ENCODE measurements at regions not wholly inside any gene's neighbourhood (a gene's known extent, or its start where the extent isn't known, plus 50 kb on each side); places are given as distances from the start of the nearest gene placed in this dataset.

DNA sequence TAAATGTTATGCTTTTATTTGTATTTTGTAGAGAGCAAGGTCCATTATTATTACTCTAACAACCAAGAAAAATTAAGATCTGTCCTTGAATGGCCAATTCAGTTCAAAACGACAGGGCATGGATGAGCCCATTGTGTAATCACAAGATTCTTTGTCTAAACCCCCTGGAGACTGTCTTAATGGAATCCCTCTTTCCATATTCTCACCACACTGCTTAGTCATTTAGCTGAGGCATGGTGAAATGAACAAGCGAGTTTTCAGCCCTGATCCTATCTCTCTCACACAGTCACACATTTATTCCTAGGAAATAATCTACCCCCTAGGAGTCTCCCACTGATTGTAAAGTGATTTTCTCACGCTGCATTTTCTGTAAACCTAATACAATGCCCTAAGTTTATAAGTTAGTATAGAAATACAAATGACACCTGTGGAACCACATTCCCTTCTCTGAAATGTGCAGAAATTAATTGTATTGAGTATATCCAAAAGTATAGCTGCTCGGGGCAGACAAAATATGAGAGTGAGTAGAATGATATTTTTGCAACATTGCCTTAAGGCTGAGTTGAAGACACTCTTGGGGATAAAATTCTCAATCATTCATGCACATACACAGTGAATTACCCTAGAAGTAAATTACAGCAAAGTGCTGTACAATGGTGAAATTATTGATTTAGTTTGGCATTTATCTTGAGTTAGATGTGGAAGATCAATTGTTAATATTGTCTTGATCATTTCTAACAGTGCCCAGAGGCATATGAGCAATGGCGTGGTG lies 119.7 kb upstream of the PCDH7 start:
- Histone ChIP-seq H3K27me3 (ENCODE audit: insufficient read depth, low read depth, low read length) (no peaks in the 10 kb centered on the region), H3K36me3 (ENCODE audit: insufficient read depth, low read length) (no peaks in the 10 kb centered on the region), H4K20me1 (ENCODE audit: insufficient read depth) (no peaks in the 10 kb centered on the region), H3K9ac (ENCODE audit: low read length) (no peak overlapping the region), H3K79me2 (replicated peaks; ENCODE audit: insufficient read depth, low read length) (no peaks in the 10 kb centered on the region), H3K9me2 (ENCODE audit: insufficient read depth, low read length) (no peaks in the 10 kb centered on the region), H3K27ac (ENCODE audit: low read length) (no peak overlapping the region), H2AFZ (ENCODE audit: low read depth, low read length) (no peak overlapping the region), H3F3A (ENCODE audit: insufficient read depth, low read length, poor library complexity, severe bottlenecking) (no peaks in the 10 kb centered on the region), H3K4me2 (ENCODE audit: low read length) (no peak overlapping the region), H3K9me3 (ENCODE audit: low read length) (no peaks in the 10 kb centered on the region), H3K4me3 (ENCODE audit: low read length) (no peak overlapping the region)
- TF ChIP-seq EZH2 (IDR thresholded peaks at IDR 0.05; ENCODE audit: borderline replicate concordance, insufficient read depth, low read length, poor library complexity, severe bottlenecking) (no peak), POLR2AphosphoS5 (IDR thresholded peaks at IDR 0.05) (no peak), REST (IDR thresholded peaks at IDR 0.05; ENCODE audit: borderline replicate concordance) (no peak), TAF1 (IDR thresholded peaks at IDR 0.05; ENCODE audit: low read depth) (no peak), EP300 (conservative IDR thresholded peaks at IDR 0.05; ENCODE audit: poor library complexity, severe bottlenecking) (no peak), SMC3 (conservative IDR thresholded peaks at IDR 0.05; ENCODE audit: poor library complexity) (no peak), MXI1 (conservative IDR thresholded peaks at IDR 0.05; ENCODE audit: poor library complexity, severe bottlenecking) (no peak), CTCF (IDR thresholded peaks at IDR 0.05; ENCODE audit: poor library complexity, severe bottlenecking) (no peak), RAD21 (conservative IDR thresholded peaks at IDR 0.05) (no peak)

GRCh38 chr4:30601070-30601865 lies 118.9 kb upstream of the PCDH7 start:
- TF ChIP-seq SMC3 (conservative IDR thresholded peaks at IDR 0.05; ENCODE audit: poor library complexity) (no peak), MXI1 (conservative IDR thresholded peaks at IDR 0.05; ENCODE audit: poor library complexity, severe bottlenecking) (no peak), TAF1 (IDR thresholded peaks at IDR 0.05; ENCODE audit: low read depth) (no peak), CTCF (IDR thresholded peaks at IDR 0.05; ENCODE audit: poor library complexity, severe bottlenecking) (no peak), EZH2 (IDR thresholded peaks at IDR 0.05; ENCODE audit: borderline replicate concordance, insufficient read depth, low read length, poor library complexity, severe bottlenecking) (no peak), REST (IDR thresholded peaks at IDR 0.05; ENCODE audit: borderline replicate concordance) (no peak), RAD21 (conservative IDR thresholded peaks at IDR 0.05) (no peak)
- Histone ChIP-seq H3K9ac (ENCODE audit: low read length) (no peak overlapping the region), H3K9me3 (ENCODE audit: low read length) (no peaks in the 10 kb centered on the region), H3K27ac (ENCODE audit: low read length) (no peak overlapping the region), H3K27me3 (ENCODE audit: insufficient read depth, low read depth, low read length) (no peaks in the 10 kb centered on the region), H3K9me2 (ENCODE audit: insufficient read depth, low read length) (no peaks in the 10 kb centered on the region), H2AFZ (ENCODE audit: low read depth, low read length) (no peak overlapping the region), H3K4me2 (ENCODE audit: low read length) (no peak overlapping the region), H3K4me3 (ENCODE audit: low read length) (no peak overlapping the region), H3K79me2 (replicated peaks; ENCODE audit: insufficient read depth, low read length) (no peaks in the 10 kb centered on the region), H4K20me1 (ENCODE audit: insufficient read depth) (no peaks in the 10 kb centered on the region), H3K36me3 (ENCODE audit: insufficient read depth, low read length) (no peaks in the 10 kb centered on the region), H3F3A (ENCODE audit: insufficient read depth, low read length, poor library complexity, severe bottlenecking) (no peaks in the 10 kb centered on the region)

Measured in neural cell (in vitro differentiated cells).